Activated CD4-positive, alpha-beta memory T cell treated with anti-CD3 and anti-CD28 coated beads, Interleukin-2, amount 10 ng/mL, durations not matched to agents 7 days and 5 days (primary cell): ENCODE measurements at regions not wholly inside any gene's neighbourhood (a gene's known extent, or its start where the extent isn't known, plus 50 kb on each side); places are given as distances from the start of the nearest gene placed in this dataset.

ENCODE experiments used
- CTCF ChIA-PET: fragments of 350-600 bp; sonication (Branson Sonifier 250); formaldehyde crosslinking; loops from one replicate; lab custom pipeline; 2021; ENCODE audit warnings: antibody characterized with exemption, inconsistent platforms; lab: Charles Lee
- POLR2A ChIA-PET: fragments of 350-600 bp; sonication (Branson Sonifier 250); formaldehyde crosslinking; loops from one replicate; lab custom pipeline; 2021; ENCODE audit warnings: antibody characterized with exemption; lab: Charles Lee
- DNase-seq: peaks from one replicate; pipeline ENCODE4 v3.0.0-alpha.2; 2020
- H3K27ac Mint-ChIP-seq: one replicate; pipeline ENCODE4 v1.8.0; 2021; ENCODE audit warnings: mild to moderate bottlenecking, mixed read lengths
- H3K27me3 Mint-ChIP-seq: one replicate; pipeline ENCODE4 v1.8.0; 2021; ENCODE audit warnings: mixed read lengths
- H3K36me3 Mint-ChIP-seq: one replicate; pipeline ENCODE4 v1.8.0; 2021; ENCODE audit warnings: low read depth, mixed read lengths
- H3K4me1 Mint-ChIP-seq: one replicate; pipeline ENCODE4 v1.8.0; 2021; ENCODE audit warnings: mixed read lengths
- H3K4me3 Mint-ChIP-seq: one replicate; pipeline ENCODE4 v1.8.0; 2021; ENCODE audit warnings: mild to moderate bottlenecking, mixed read lengths
- H3K9me3 Mint-ChIP-seq: one replicate; pipeline ENCODE4 v1.8.0; 2021; ENCODE audit warnings: mixed read lengths

GRCh38 chr10:71068861-71069271, 143.5 kb upstream of the UNC5B start:
- no peak for DNase-seq
- ChIA-PET POLR2A (no interaction called here), CTCF (no interaction called here)
- no peaks in the 10 kb centered on the region for H3K27me3 Mint-ChIP-seq
- no peaks in the 10 kb centered on the region for H3K36me3 Mint-ChIP-seq
- no peaks in the 10 kb centered on the region for H3K4me1 Mint-ChIP-seq
- no peaks in the 10 kb centered on the region for H3K9me3 Mint-ChIP-seq
- H3K4me3 Mint-ChIP-seq, result no peak overlapping the region
- H3K27ac Mint-ChIP-seq, result no peak overlapping the region

- no peak for DNase-seq
- H3K9me3 Mint-ChIP-seq, result no peaks in the 10 kb centered on the region
- no peaks in the 10 kb centered on the region for H3K36me3 Mint-ChIP-seq
- H3K27me3 Mint-ChIP-seq, result peaks cover 2% of the 10 kb centered on the region
- H3K4me1 Mint-ChIP-seq, result no peaks in the 10 kb centered on the region
- ChIA-PET CTCF (interaction anchor here (0.6 kb wide), 1 partner anchor 1116 kb away, joined by 3 read pairs; no protein-coding TSS in a partner anchor), POLR2A (no interaction called here)
- no peak overlapping the region for H3K27ac Mint-ChIP-seq
- no peak overlapping the region for H3K4me3 Mint-ChIP-seq
Observed at GRCh38 chr10:71069909-71070666, 142.3 kb upstream of the UNC5B start.

GRCh38 chr10:71070741-71071140, 141.6 kb upstream of the UNC5B start:
- no peaks in the 10 kb centered on the region for H3K36me3 Mint-ChIP-seq
- no peak overlapping the region for H3K4me3 Mint-ChIP-seq
- ChIA-PET POLR2A (no interaction called here), CTCF (no interaction called here)
- H3K4me1 Mint-ChIP-seq, result no peaks in the 10 kb centered on the region
- H3K27me3 Mint-ChIP-seq, result peaks cover 2% of the 10 kb centered on the region
- DNase-seq, result no peak
- H3K27ac Mint-ChIP-seq, result no peak overlapping the region
- no peaks in the 10 kb centered on the region for H3K9me3 Mint-ChIP-seq

GRCh38 chr10:71072131-71072822, 140.1 kb upstream of the UNC5B start:
- Mint-ChIP-seq H3K27ac (no peak overlapping the region), H3K4me1 (no peaks in the 10 kb centered on the region), H3K27me3 (peaks cover 2% of the 10 kb centered on the region), H3K9me3 (no peaks in the 10 kb centered on the region), H3K36me3 (no peaks in the 10 kb centered on the region), H3K4me3 (no peak overlapping the region)
- CTCF ChIA-PET, result no interaction called here
- POLR2A ChIA-PET, result no interaction called here
- DNase-seq, result no peak

GRCh38 chr10:71072823-71073210, 139.6 kb upstream of the UNC5B start:
- no peaks in the 10 kb centered on the region for H3K36me3 Mint-ChIP-seq

GRCh38 chr10:71073451-71074175, 138.8 kb upstream of the UNC5B start:
- Mint-ChIP-seq H3K9me3 (no peaks in the 10 kb centered on the region), H3K27me3 (peaks cover 2% of the 10 kb centered on the region), H3K36me3 (no peaks in the 10 kb centered on the region), H3K4me3 (no peak overlapping the region), H3K27ac (no peak overlapping the region), H3K4me1 (no peaks in the 10 kb centered on the region)
- ChIA-PET POLR2A (no interaction called here), CTCF (no interaction called here)
- no peak for DNase-seq

More at GRCh38 chr10:71072823-71073210, 139.6 kb upstream of the UNC5B start:
- Mint-ChIP-seq H3K9me3 (no peaks in the 10 kb centered on the region), H3K4me1 (no peaks in the 10 kb centered on the region), H3K27me3 (peaks cover 2% of the 10 kb centered on the region), H3K27ac (no peak overlapping the region), H3K4me3 (no peak overlapping the region)
- no peak for DNase-seq
- CTCF ChIA-PET, result no interaction called here
- POLR2A ChIA-PET, result no interaction called here

GRCh38 chr10:71074176-71074755, 138.1 kb upstream of the UNC5B start:
- Mint-ChIP-seq H3K9me3 (no peaks in the 10 kb centered on the region), H3K27ac (no peak overlapping the region), H3K4me1 (no peaks in the 10 kb centered on the region), H3K4me3 (no peak overlapping the region), H3K27me3 (peaks cover 2% of the 10 kb centered on the region), H3K36me3 (no peaks in the 10 kb centered on the region)
- no peak for DNase-seq
- CTCF ChIA-PET, result no interaction called here
- POLR2A ChIA-PET, result no interaction called here

GRCh38 chr10:71075086-71075758, 137.1 kb upstream of the UNC5B start:
- Mint-ChIP-seq H3K4me1 (no peaks in the 10 kb centered on the region), H3K4me3 (no peak overlapping the region), H3K27me3 (peaks cover 2% of the 10 kb centered on the region), H3K9me3 (no peaks in the 10 kb centered on the region), H3K36me3 (no peaks in the 10 kb centered on the region), H3K27ac (no peak overlapping the region)
- CTCF ChIA-PET, result no interaction called here
- DNase-seq, result no peak
- POLR2A ChIA-PET, result no interaction called here

GRCh38 chr10:71075759-71076472, 136.5 kb upstream of the UNC5B start:
- no peaks in the 10 kb centered on the region for H3K9me3 Mint-ChIP-seq
- no peak overlapping the region for H3K27ac Mint-ChIP-seq
- POLR2A ChIA-PET, result no interaction called here
- no peak overlapping the region for H3K4me3 Mint-ChIP-seq
- peaks cover 2% of the 10 kb centered on the region for H3K27me3 Mint-ChIP-seq
- CTCF ChIA-PET, result no interaction called here
- no peak for DNase-seq
- H3K36me3 Mint-ChIP-seq, result no peaks in the 10 kb centered on the region
- H3K4me1 Mint-ChIP-seq, result no peaks in the 10 kb centered on the region

- no peak overlapping the region for H3K27ac Mint-ChIP-seq
- ChIA-PET POLR2A (no interaction called here), CTCF (no interaction called here)
- H3K4me1 Mint-ChIP-seq, result no peaks in the 10 kb centered on the region
- H3K27me3 Mint-ChIP-seq, result peaks cover 2% of the 10 kb centered on the region
- DNase-seq, result no peak
- no peaks in the 10 kb centered on the region for H3K36me3 Mint-ChIP-seq
- no peak overlapping the region for H3K4me3 Mint-ChIP-seq
- no peaks in the 10 kb centered on the region for H3K9me3 Mint-ChIP-seq
Observed at GRCh38 chr10:71076473-71077142, 135.8 kb upstream of the UNC5B start.

- ChIA-PET POLR2A (no interaction called here), CTCF (no interaction called here)
- Mint-ChIP-seq H3K36me3 (no peaks in the 10 kb centered on the region), H3K27ac (no peak overlapping the region), H3K4me3 (no peak overlapping the region), H3K9me3 (no peaks in the 10 kb centered on the region), H3K27me3 (peaks cover 2% of the 10 kb centered on the region), H3K4me1 (no peaks in the 10 kb centered on the region)
- peak; percentile 5 for DNase-seq
Observed at GRCh38 chr10:71077143-71077581, 135.2 kb upstream of the UNC5B start.
